Endothelial cell of umbilical vein (primary cell): ENCODE measurements at regions not wholly inside any gene's neighbourhood (a gene's known extent, or its start where the extent isn't known, plus 50 kb on each side); places are given as distances from the start of the nearest gene placed in this dataset.

Experiments
- CTCF ChIP-seq, 2 donors: IDR thresholded peaks; 1 replicate in 1 of 2; 2 replicates in 1 of 2; pipeline ENCODE4 v1.5.1; 2011; ENCODE audit warnings: low read length in 2 of 2, mild to moderate bottlenecking in 2 of 2, moderate library complexity in 2 of 2, control low read depth in 1 of 2, inconsistent platforms in 1 of 2, low read depth in 1 of 2; ENCODE audit not compliant: insufficient read depth in 1 of 2; ENCODE audit errors: extremely low read depth in 1 of 2
- EZH2 ChIP-seq: IDR thresholded peaks from 2 replicates; pipeline ENCODE4 v1.6.1; 2012; ENCODE audit warnings: borderline replicate concordance, low read depth, mild to moderate bottlenecking, moderate library complexity, low read length, inconsistent platforms; ENCODE audit not compliant: severe bottlenecking
- FOS ChIP-seq: IDR thresholded peaks from 2 replicates; pipeline ENCODE4 v1.6.1; 2011; ENCODE audit warnings: mild to moderate bottlenecking, low read length, moderate library complexity, borderline replicate concordance; ENCODE audit not compliant: insufficient read depth
- JUN ChIP-seq: IDR thresholded peaks from 2 replicates; pipeline ENCODE4 v1.6.1; 2011; ENCODE audit warnings: borderline replicate concordance, low read depth; ENCODE audit not compliant: insufficient read length, insufficient read depth
- POLR2A ChIP-seq: IDR thresholded peaks from 2 replicates; pipeline ENCODE4 v1.6.1; 2012; ENCODE audit warnings: low read depth, mild to moderate bottlenecking, control low read depth, low read length

- TF ChIP-seq POLR2A (no peak), CTCF (IDR thresholded peaks at IDR 0.05; ENCODE audit: extremely low read depth in 1 of 2, insufficient read depth in 1 of 2, low read depth in 1 of 2, low read length in 2 of 2) (no peak), EZH2 (no peak), JUN (no peak), FOS (no peak)
Measured at GRCh38 chrX:8274170-8274569, 103.1 kb upstream of the VCX2 start.
